Adrenal gland (tissue), 9 donors: ENCODE measurements at regions not wholly inside any gene's neighbourhood (a gene's known extent, or its start where the extent isn't known, plus 50 kb on each side); places are given as distances from the start of the nearest gene placed in this dataset.
"Not testable (repeated sequence)": the region's sequence is repeated elsewhere in the genome, so short reads cannot be mapped to it uniquely, and the experiment has no call there.

Experiments
- DNase-seq, 7 donors: peaks; one replicate each; pipeline ENCODE4 v3.0.0-alpha.2; 2019 to 2020
- H3K27ac ChIP-seq, 5 donors: fragments of 200-600 bp; sonication (generic) in 4 of 5; 1 replicate in 3 of 5; 2 replicates in 2 of 5; pipeline versions ENCODE4 v1.5.1 to v1.8.0; 2016 to 2020; ENCODE audit warnings: mild to moderate bottlenecking in 1 of 5
- H3K27me3 ChIP-seq: fragments of 200-600 bp; 2 replicates; pipeline ENCODE4 v1.8.0; 2021
- H3K36me3 ChIP-seq, 2 donors: fragments of 200-600 bp; replicated peaks in 1 of 2; 1 replicate in 1 of 2; 2 replicates in 1 of 2; pipeline versions ENCODE4 v1.5.1 to v1.8.0; 2018 to 2022
- H3K4me1 ChIP-seq, 2 donors: fragments of 200-600 bp; replicated peaks in 1 of 2; 1 replicate in 1 of 2; 2 replicates in 1 of 2; pipeline versions ENCODE4 v1.5.1 to v1.8.0; 2018 to 2021
- H3K4me3 ChIP-seq, 4 donors: fragments of 200-600 bp; sonication (generic) in 3 of 4; one replicate each; pipeline ENCODE4 v1.5.1; 2016 to 2018
- H3K9me3 ChIP-seq, 3 donors: fragments of 200-600 bp; sonication (generic) in 1 of 3; replicated peaks in 1 of 3; 1 replicate in 2 of 3; 2 replicates in 1 of 3; pipeline versions ENCODE4 v1.5.1 to v1.8.0; 2016 to 2021
- POLR2A ChIP-seq, 2 donors: fragments of 450-650 bp; IDR thresholded peaks; one replicate each; pipeline ENCODE4 v1.6.1; 2017; ENCODE audit warnings: antibody characterized with exemption in 2 of 2, mild to moderate bottlenecking in 2 of 2, moderate library complexity in 1 of 2
- WGBS, 4 donors: extraction: QIAGEN DNeasy Blood & Tissue Kit in 2 of 4; methylation state at CpG; one replicate each; pipeline versions ENCODE4 v1.1.5 to v1.1.7; 2013 to 2017; 5-methylcytosine and 5-hydroxymethylcytosine counted together
- intact Hi-C, 2 donors: fragments of 100-400 bp; cut with DNase I; formaldehyde crosslinking; loops; one replicate each; pipeline versions ENCODE4 v1.14.1 to v1.15.0; 2022 to 2023
- TF ChIP-seq, protein P1 (sequence below), 6 experiments: fragments of 450-650 bp in 4 of 6; fragments of 200-600 bp in 2 of 6; sonication (generic) in 1 of 6; IDR thresholded peaks; 1 replicate in 5 of 6; 2 replicates in 1 of 6; pipeline versions ENCODE4 v1.5.1 to v1.8.0; 2016 to 2021; ENCODE audit warnings: antibody characterized with exemption in 6 of 6, mild to moderate bottlenecking in 2 of 6, moderate library complexity in 1 of 6
- donor health status: healthy with polysubstance abuse.
- donor health status: Bipolar disorder and iron deficiency.
- donor health status: DM: yes; HTN: yes; CAD: no.
- donor health status: DM: no; HTN: no; CAD: no.
- donor health status: DM: no; HTN: no; CAD: no.

DNA sequence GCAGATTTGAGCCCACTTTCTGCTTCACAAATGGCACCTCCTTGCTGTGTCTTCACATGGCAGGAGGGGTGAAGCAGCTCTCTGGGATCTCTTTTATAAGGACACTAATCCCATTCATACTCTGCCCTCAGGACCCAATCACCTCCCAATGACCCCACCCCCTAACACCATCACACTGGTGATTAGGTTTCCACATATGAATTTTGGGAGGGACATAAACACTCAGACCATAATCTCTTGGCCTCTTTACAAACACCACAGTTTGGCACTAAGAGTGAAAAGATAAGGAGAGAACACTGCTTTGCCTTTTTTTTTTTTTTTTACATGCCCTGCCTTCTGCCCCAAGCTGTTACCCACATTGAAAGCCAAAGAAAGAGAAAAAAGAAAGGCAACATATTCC lies 166.2 kb upstream of the NFIA start:
- Histone ChIP-seq H3K36me3 (no peaks in the 10 kb centered on the region), H3K4me1 (peaks cover 0 to 5% of the 10 kb centered on the region in 2 donors), H3K4me3 (no peak overlapping the region), H3K9me3 (no peaks in the 10 kb centered on the region), H3K27me3 (no peaks in the 10 kb centered on the region), H3K27ac (no peak overlapping the region)
- no peak for DNase-seq
- TF ChIP-seq POLR2A (IDR thresholded peaks at IDR 0.05) = no peak
- TF ChIP-seq, protein P1, sequence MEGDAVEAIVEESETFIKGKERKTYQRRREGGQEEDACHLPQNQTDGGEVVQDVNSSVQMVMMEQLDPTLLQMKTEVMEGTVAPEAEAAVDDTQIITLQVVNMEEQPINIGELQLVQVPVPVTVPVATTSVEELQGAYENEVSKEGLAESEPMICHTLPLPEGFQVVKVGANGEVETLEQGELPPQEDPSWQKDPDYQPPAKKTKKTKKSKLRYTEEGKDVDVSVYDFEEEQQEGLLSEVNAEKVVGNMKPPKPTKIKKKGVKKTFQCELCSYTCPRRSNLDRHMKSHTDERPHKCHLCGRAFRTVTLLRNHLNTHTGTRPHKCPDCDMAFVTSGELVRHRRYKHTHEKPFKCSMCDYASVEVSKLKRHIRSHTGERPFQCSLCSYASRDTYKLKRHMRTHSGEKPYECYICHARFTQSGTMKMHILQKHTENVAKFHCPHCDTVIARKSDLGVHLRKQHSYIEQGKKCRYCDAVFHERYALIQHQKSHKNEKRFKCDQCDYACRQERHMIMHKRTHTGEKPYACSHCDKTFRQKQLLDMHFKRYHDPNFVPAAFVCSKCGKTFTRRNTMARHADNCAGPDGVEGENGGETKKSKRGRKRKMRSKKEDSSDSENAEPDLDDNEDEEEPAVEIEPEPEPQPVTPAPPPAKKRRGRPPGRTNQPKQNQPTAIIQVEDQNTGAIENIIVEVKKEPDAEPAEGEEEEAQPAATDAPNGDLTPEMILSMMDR (IDR thresholded peaks at IDR 0.05) = no peak
- intact Hi-C loops = no loop called here

DNA sequence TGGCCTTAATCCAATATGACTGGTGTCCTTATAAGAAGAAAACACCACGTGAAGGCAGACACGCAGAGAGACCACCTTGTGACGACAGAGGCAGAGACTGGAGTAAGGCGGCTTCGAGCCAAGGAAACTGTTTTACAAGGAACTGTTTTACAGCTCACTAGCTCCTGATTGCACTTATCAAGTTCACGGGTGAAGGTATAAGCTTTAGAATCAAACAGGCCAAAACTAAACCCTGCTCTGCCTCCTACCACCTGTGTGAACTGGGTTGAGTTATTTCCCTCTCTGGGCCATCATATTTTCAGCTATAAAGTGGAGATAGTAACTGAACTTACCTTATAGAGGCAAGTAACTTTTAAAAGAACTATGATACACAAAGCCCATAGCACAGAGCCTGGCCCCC lies 166.9 kb upstream of the NFIA start:
- Histone ChIP-seq H3K4me1 (peaks cover 0 to 5% of the 10 kb centered on the region in 2 donors), H3K27ac (no peak overlapping the region), H3K36me3 (no peaks in the 10 kb centered on the region), H3K4me3 (no peak overlapping the region), H3K27me3 (no peaks in the 10 kb centered on the region), H3K9me3 (no peaks in the 10 kb centered on the region)
- no peak for DNase-seq
- intact Hi-C loops = no loop called here
- TF ChIP-seq POLR2A (IDR thresholded peaks at IDR 0.05) = no peak
- TF ChIP-seq, protein P1 (IDR thresholded peaks at IDR 0.05) = no peak
- 82 to 98% (median 94%) methylated on average over 6 of the region's 6 CpGs for WGBS, 4 donors

DNA sequence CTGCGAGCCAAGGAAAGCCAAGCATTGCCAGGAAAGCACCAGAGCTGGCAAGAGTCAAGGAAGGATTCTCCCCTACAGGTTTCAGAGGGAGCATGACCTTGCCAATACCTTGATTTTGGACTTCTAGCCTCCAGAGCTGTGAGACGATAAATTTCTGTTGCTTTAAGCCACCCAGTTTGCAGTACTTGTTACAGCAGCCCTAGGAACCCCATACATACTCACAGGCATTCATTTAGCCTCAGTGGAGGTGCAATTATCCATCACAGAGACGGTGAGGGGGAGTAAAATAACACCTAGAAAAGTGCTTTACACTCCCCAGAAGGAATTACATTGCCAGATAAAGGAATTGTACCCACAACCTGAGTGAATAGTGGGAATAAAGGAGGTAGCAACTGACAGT lies 167.4 kb upstream of the NFIA start:
- Histone ChIP-seq H3K9me3 (no peaks in the 10 kb centered on the region), H3K4me1 (peaks cover 0 to 5% of the 10 kb centered on the region in 2 donors), H3K27me3 (no peaks in the 10 kb centered on the region), H3K36me3 (no peaks in the 10 kb centered on the region), H3K27ac (no peak overlapping the region), H3K4me3 (no peak overlapping the region)
- intact Hi-C loops = no loop called here
- WGBS, 4 donors = 82 to 89% (median 87%) methylated on average over 3 of the region's 3 CpGs
- no peak for DNase-seq
- no peak for TF ChIP-seq POLR2A (IDR thresholded peaks at IDR 0.05)
- TF ChIP-seq, protein P1 (IDR thresholded peaks at IDR 0.05) = no peak

DNA sequence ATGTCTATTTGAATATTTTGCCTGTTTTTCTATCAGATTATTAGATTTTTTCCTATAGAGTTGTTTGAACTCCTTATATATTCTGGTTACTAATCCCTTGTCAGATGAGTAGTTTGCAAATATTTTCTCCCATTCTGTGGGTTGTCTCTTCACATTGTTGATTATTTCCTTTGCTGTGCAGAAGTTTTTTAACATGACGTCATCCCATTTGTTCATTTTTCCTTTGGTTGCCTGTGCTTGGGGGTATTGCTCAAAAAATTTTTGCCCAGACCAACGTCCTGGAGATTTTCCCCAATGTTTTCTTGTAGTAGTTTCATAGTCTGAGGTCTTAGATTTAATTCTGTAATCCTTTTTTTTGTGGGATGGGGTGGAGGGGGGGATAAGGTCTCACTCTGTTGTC lies 168.7 kb upstream of the NFIA start:
- H3K27me3 ChIP-seq, DNase-seq, H3K4me1 ChIP-seq, H3K36me3 ChIP-seq, H3K4me3 ChIP-seq, intact Hi-C loops, H3K27ac ChIP-seq, H3K9me3 ChIP-seq: not testable (repeated sequence)
- WGBS, 4 donors = 60 to 74% (median 64%) methylated on average over 2 of the region's 2 CpGs

DNA sequence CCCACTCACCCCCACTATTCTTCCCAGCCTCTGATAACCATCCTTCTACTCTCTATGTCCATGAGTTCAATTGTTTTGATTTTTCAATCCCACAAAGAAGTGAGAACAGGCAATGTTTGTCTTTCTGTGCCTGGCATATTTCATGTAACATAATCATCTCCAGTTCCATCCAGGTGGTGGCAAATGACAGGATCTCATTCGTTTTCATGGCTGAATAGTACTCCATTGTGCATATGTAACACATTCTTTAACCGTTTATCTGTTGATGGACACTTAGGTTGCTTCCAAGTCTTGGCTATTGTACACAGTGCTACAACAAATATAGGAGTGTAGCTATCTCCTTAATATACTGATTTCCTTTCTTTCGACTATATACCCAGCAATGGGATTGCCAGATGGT lies 169.3 kb upstream of the NFIA start:
- H3K4me3 ChIP-seq = no peak overlapping the region
- peaks cover 0 to 5% of the 10 kb centered on the region in 2 donors for H3K4me1 ChIP-seq
- no peaks in the 10 kb centered on the region for H3K27me3 ChIP-seq
- no peak for DNase-seq
- H3K9me3 ChIP-seq = no peaks in the 10 kb centered on the region
- no peaks in the 10 kb centered on the region for H3K36me3 ChIP-seq
- H3K27ac ChIP-seq = no peak overlapping the region
- intact Hi-C loops = no loop called here
- TF ChIP-seq, protein P1 (IDR thresholded peaks at IDR 0.05) = no peak
- no peak for TF ChIP-seq POLR2A (IDR thresholded peaks at IDR 0.05)
- 63 to 85% (median 79%) methylated on average over 3 of the region's 3 CpGs for WGBS, 4 donors
